ENCODE measurements at regions not wholly inside any gene's neighbourhood (a gene's known extent, or its start where the extent isn't known, plus 50 kb on each side); places are given as distances from the start of the nearest gene placed in this dataset.

DNA sequence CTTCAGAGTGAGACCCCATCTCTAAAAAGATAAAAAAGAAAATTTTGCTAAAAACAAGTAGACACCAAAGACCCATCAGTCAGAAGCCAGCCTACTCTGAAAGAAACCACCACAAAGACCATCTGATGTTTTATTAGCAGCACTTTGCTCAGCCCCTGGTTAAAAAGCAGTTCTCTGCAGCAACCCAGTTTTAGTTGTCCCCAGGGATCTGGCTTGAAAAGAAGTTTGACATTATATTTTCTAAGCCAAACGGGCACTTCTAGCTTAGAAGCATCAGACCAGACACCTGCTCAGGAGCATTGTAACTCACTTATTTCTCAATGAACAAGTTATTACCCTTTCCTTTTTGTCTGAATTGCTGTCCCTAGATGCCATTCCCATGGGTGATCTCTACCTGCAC lies 164.2 kb upstream of the ETAA1 start:
- DNase-seq (ENCODE audit: low read depth in 2 of 2), result no peak

DNA sequence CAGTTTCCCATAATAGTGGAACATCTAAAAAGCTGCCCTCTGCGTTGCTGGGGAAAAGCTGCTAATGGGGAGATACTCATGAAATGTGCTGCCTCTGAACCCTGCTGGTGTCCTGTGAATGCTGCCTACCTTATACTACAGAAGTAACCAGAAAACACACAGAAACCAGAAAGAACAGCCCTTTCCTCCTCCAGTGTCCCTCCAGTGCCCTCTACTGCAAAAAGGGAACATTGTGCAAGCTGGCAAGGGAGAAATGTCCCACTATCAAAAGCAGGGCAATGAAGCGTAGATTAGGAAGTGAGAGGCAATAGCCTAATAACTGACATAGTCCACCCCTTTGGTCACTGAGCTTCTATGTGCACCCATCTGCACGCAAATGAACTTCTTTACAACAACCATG lies 162.7 kb upstream of the ETAA1 start:
- DNase-seq (ENCODE audit: low read depth in 2 of 2), result no peak

DNA sequence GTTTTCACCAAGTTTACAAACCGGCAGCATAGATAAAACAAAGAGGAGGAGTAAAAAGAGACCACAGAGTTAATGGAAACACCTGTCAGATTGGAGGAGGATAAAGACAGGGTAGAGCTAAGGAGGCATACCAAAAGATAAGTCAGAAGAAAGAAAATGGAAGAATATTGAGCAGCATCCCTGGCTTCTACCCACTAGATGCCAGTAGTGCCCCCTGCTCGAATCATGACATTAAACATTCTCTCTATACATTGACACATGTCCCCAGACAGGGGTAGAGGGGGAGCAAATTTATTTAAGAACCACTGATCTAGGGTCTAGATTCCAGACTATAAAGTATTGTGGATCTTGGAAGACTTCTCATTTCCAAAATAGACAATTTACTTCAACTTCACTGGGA lies 159.8 kb upstream of the ETAA1 start:
- DNase-seq (ENCODE audit: low read depth in 2 of 2), result no peak

GRCh38 chr2:67240507-67240906 lies 156.6 kb upstream of the ETAA1 start:
- no peak for DNase-seq (ENCODE audit: low read depth in 2 of 2)

DNA sequence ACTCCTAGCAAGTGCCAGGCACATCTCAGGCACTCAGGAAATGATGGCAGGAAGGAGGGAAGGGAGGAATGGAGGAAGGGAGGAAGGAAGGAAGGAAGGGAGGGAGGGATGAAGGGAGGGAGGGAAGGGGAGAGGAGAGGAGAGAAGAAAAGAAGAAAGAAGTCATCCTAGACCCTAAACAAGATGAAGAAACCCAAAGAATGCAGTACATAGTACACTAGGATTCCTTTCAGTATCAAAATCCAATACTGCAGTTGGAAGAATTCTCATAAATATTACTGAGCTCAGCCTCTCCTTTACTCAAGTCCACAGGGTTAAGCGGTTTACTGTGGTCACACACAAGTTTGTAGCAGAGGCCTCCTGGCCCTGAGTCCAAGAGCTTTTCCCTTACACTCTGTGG lies 155.7 kb upstream of the ETAA1 start:
- DNase-seq (ENCODE audit: low read depth in 2 of 2), result no peak

- no peak for DNase-seq (ENCODE audit: low read depth in 2 of 2)
Observed at GRCh38 chr2:67242456-67242855, 154.7 kb upstream of the ETAA1 start.

GRCh38 chr2:67243919-67244318 lies 153.2 kb upstream of the ETAA1 start:
- no peak for DNase-seq (ENCODE audit: low read depth in 2 of 2)

DNA sequence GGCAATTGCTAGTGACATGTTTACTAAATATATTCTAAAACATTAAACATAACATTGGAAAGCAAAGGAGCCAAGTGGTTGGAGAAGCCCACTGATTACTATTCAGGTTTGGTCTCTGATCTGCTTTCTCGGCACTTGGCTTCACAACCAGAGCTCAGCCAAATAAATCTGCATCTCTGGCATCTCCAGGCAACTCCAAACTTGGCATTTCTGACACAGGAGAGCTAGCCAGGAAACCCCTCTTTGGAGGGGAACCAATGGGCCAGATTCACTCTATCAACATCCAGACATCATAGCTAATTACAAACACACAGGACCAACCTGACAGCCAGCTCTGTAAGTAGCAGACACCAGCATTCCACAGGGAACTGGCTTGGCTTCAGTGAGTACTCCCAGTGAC lies 150.3 kb upstream of the ETAA1 start:
- DNase-seq (ENCODE audit: low read depth in 2 of 2), result no peak

- no peak for DNase-seq (ENCODE audit: low read depth in 2 of 2)
Observed at GRCh38 chr2:67251741-67252140, 145.4 kb upstream of the ETAA1 start.

DNA sequence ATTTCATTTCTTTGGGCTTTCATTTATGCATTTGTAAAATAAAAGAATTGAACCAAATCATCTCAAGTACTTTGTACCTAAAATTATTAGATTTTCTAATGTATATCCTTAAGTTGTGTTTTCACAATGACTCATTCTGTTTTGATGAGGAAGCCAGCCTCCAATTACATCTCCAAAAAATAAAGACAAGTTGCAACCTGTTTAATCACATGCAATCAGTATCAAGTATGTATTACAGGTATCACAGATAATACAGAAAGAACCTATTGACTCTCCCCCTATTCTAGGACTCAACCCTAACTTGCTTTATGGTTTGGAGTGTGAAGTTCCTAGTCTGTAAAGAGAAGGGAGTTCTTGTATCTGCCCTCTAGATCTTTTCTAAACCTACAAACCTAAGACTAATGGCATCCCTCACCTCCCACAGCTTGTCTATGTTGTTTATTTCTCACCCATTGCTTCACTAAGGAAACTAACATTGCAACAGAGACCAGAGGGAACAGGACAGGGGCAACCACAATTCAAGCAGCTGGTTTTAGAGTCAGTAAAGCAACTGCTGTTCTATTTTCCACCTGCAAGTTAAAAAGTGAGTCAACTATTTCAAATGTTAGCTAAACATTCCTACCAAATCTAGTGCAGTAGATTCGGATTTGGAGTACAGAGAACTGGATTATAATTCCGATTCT lies 141.1 kb upstream of the ETAA1 start:
- DNase-seq (ENCODE audit: low read depth in 2 of 2), result no peak

DNA sequence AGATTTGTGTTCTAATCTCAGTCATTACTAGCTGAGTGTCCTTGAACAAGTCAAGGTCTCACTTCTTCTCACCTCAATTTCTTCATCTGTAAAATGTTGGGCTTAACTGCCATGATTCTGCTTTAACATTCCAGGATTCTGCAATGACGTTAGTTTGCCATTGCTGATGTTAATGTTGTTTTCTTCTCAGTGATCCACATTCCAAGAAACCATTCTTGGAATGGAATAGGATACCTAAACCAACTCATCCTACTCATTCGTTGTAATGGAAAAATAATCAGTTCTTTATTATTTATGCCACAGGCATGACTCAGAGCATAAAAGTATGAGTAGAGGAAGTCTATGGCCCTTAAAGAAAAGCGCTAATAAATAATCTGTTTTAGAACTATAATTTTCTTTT lies 140.2 kb upstream of the ETAA1 start:
- no peak for DNase-seq (ENCODE audit: low read depth in 2 of 2)

- DNase-seq (ENCODE audit: low read depth in 2 of 2), result no peak
Observed at GRCh38 chr2:67258122-67258521, 139.0 kb upstream of the ETAA1 start.

GRCh38 chr2:67258831-67259230 lies 138.3 kb upstream of the ETAA1 start:
- DNase-seq (ENCODE audit: low read depth in 2 of 2), result no peak

GRCh38 chr2:67259556-67260342 lies 137.4 kb upstream of the ETAA1 start:
- peak in 1 of 2 donors; percentile 27 for DNase-seq (ENCODE audit: low read depth in 2 of 2)

DNA sequence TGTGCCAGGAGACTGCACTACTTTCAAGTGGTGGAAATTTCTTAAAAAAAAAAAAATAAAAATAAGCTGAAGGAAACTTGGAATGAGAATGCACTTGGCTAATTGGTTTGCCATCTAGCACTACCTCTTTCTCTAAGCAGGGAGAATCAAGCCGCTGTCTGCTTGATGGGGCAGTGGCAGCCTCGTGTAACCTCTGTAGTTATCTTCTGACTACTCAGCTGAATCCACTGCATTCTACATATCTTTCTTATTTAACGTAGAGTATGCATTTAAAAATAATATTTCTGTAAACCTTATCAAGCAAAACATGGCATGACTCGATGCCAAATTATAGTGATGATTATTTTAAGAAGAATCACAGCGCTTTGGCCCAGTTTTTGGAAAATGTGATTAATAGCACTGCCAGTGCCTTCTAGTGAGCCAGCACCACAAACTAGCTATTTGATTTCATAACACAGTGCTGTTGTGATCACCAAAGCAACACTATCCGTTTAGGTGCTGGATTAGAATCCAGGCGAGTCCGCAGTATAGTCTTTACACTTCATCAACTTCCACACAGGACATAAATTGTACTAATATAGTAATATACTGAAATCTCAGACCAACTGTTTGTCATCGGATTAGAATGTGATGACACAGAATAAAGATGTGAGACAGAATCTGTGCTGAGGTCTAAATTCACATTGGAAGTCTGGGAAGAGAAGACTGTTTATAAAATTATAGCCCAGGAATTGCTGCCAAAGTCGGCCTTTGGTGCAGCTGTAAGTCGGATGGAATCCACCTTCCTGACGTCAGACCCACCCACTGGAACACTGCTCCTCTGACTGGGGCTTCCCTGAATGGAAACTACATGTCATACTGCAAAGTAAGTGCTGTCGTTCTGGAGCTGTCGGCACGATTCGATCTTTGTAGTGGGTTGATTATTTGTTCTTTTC lies 136.5 kb upstream of the ETAA1 start:
- DNase-seq (ENCODE audit: low read depth in 2 of 2), result peak; percentile 1 to 40

- DNase-seq (ENCODE audit: low read depth in 2 of 2), result no peak
Observed at GRCh38 chr2:67267241-67267640, 129.9 kb upstream of the ETAA1 start.

- no peak for DNase-seq (ENCODE audit: low read depth in 2 of 2)
Observed at GRCh38 chr2:67268797-67269196, 128.3 kb upstream of the ETAA1 start.

- DNase-seq (ENCODE audit: low read depth in 2 of 2), result no peak
Observed at GRCh38 chr2:67272195-67272594, 124.9 kb upstream of the ETAA1 start.

GRCh38 chr2:67277450-67277849 lies 119.7 kb upstream of the ETAA1 start:
- DNase-seq (ENCODE audit: low read depth in 2 of 2), result no peak

GRCh38 chr2:67281101-67281500 lies 116.0 kb upstream of the ETAA1 start:
- no peak for DNase-seq (ENCODE audit: low read depth in 2 of 2)

DNA sequence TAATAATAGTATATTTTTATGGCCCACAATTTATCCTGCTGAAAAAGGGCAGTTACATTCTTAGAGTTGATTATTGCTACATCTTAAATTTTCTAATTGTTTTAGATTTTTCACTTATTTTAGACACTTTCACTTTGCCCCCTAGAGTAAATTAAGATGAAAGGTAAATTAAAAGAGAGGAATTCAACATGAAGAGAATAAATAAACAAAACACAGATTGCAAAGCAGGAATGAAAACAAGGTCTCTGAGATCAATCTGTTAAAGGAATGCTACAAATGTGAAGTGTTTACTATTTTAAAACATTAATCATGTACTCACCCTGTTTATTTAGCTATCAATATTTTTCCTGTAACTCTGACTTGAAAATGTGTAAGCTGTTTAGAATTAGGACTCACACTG lies 113.5 kb upstream of the ETAA1 start:
- no peak for DNase-seq (ENCODE audit: low read depth in 2 of 2)

Data from dermis microvascular lymphatic vessel endothelial cell (primary cell).